Activated T-helper 17 cell treated with anti-CD3 and anti-CD28 coated beads, Interleukin-2, amount 50 U/mL, for 72 hours (primary cell): ENCODE measurements at regions not wholly inside any gene's neighbourhood (a gene's known extent, or its start where the extent isn't known, plus 50 kb on each side); places are given as distances from the start of the nearest gene placed in this dataset.
"Not testable (repeated sequence)": the region's sequence is repeated elsewhere in the genome, so short reads cannot be mapped to it uniquely, and the experiment has no call there.

Experiments used
- ATAC-seq: fragments of 150-1000 bp; cut with Tn5 transposase; replicated peaks from 2 replicates; pipeline ENCODE4 v1.10.0; 2021; ENCODE audit warnings: mild to moderate bottlenecking, moderate library complexity
- H3K27ac Mint-ChIP-seq: one replicate; pipeline ENCODE4 v1.8.0; 2022; ENCODE audit warnings: mixed read lengths
- H3K27me3 Mint-ChIP-seq: one replicate; pipeline ENCODE4 v1.8.0; 2022; ENCODE audit warnings: mixed read lengths
- H3K36me3 Mint-ChIP-seq: one replicate; pipeline ENCODE4 v1.8.0; 2022; ENCODE audit warnings: low read depth, mild to moderate bottlenecking, mixed read lengths
- H3K4me1 Mint-ChIP-seq: one replicate; pipeline ENCODE4 v1.8.0; 2022; ENCODE audit warnings: mixed read lengths
- H3K4me3 Mint-ChIP-seq: one replicate; pipeline ENCODE4 v1.8.0; 2022; ENCODE audit warnings: mild to moderate bottlenecking, mixed read lengths
- H3K9me3 Mint-ChIP-seq: one replicate; pipeline ENCODE4 v1.8.0; 2022; ENCODE audit warnings: mixed read lengths

DNA sequence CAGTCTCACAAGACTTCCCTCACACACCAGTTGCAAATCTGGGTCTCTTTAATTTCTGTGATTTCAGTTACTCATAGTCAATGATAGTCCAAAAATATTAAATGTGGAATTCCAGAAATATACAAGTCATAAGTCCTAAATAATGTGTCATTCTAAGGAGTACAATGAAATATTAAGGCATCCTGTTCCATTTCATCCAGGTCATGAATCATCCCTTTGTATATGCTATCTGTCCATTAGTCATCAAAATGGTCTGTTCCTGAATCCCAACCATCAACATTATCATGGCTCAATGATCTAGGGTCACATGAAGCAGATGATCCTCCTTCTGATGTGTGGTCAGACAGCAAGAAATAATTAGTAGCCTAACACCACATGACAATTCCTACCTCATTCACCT, 200.4 kb upstream of the POTED start:
- ATAC-seq, H3K4me3 Mint-ChIP-seq, H3K27me3 Mint-ChIP-seq, H3K27ac Mint-ChIP-seq, H3K36me3 Mint-ChIP-seq, H3K9me3 Mint-ChIP-seq, H3K4me1 Mint-ChIP-seq: not testable (repeated sequence)

- not testable (repeated sequence) for H3K27ac Mint-ChIP-seq, H3K27me3 Mint-ChIP-seq, H3K4me3 Mint-ChIP-seq, H3K36me3 Mint-ChIP-seq, ATAC-seq, H3K4me1 Mint-ChIP-seq, H3K9me3 Mint-ChIP-seq
Observed at GRCh38 chr21:13435863-13436262, 173.7 kb upstream of the POTED start.

GRCh38 chr21:13447767-13448166, 161.8 kb upstream of the POTED start:
- ATAC-seq, H3K9me3 Mint-ChIP-seq, H3K27me3 Mint-ChIP-seq, H3K4me3 Mint-ChIP-seq, H3K27ac Mint-ChIP-seq, H3K36me3 Mint-ChIP-seq, H3K4me1 Mint-ChIP-seq: not testable (repeated sequence)

GRCh38 chr21:13463562-13463961, 146.0 kb upstream of the POTED start:
- H3K36me3 Mint-ChIP-seq, H3K4me1 Mint-ChIP-seq, H3K27me3 Mint-ChIP-seq, H3K9me3 Mint-ChIP-seq, H3K27ac Mint-ChIP-seq, H3K4me3 Mint-ChIP-seq: not testable (repeated sequence)
- peak; percentile 56 for ATAC-seq
